Sigmoid colon (tissue), 4 donors: ENCODE measurements at regions not wholly inside any gene's neighbourhood (a gene's known extent, or its start where the extent isn't known, plus 50 kb on each side); places are given as distances from the start of the nearest gene placed in this dataset.

Experiments used
- CTCF ChIP-seq, 4 experiments: fragments of 450-650 bp in 3 of 4; fragments of 200-600 bp in 1 of 4; IDR thresholded peaks; one replicate each; pipeline ENCODE4 v1.5.1; 2016 to 2019; ENCODE audit warnings: antibody characterized with exemption in 4 of 4, mild to moderate bottlenecking in 3 of 4, moderate library complexity in 2 of 4
- POLR2AphosphoS5 ChIP-seq, 4 donors: sonication (generic); formaldehyde crosslinking; IDR thresholded peaks; one replicate each; pipeline ENCODE4 v1.6.1; 2017; ENCODE audit warnings: antibody characterized with exemption in 4 of 4

GRCh38 chr16:86997058-86997457 lies 320.1 kb downstream of the C16orf95 start:
- TF ChIP-seq CTCF (IDR thresholded peaks at IDR 0.05), result no peak
- TF ChIP-seq POLR2AphosphoS5 (IDR thresholded peaks at IDR 0.05), result no peak
